Left lung (tissue), 4 donors: ENCODE measurements at regions not wholly inside any gene's neighbourhood (a gene's known extent, or its start where the extent isn't known, plus 50 kb on each side); places are given as distances from the start of the nearest gene placed in this dataset.

ENCODE experiments used
- ATAC-seq: fragments of 200-7000 bp; cut with Tn5 transposase; one replicate; pipeline ENCODE4 v1.9.1; 2020; ENCODE audit warnings: moderate library complexity
- DNase-seq, 4 donors: peaks; one replicate each; pipeline ENCODE4 v3.0.0-alpha.2; 2013 to 2020
- H3K27ac ChIP-seq, 2 donors: fragments of 200-600 bp; sonication (generic) in 1 of 2; one replicate each; pipeline versions ENCODE4 v1.5.0 to v1.8.0; 2020 to 2021
- H3K27me3 ChIP-seq, 2 donors: fragments of 200-600 bp; sonication (generic) in 1 of 2; one replicate each; pipeline versions ENCODE4 v1.5.0 to v1.8.0; 2020 to 2021
- H3K36me3 ChIP-seq, 2 donors: fragments of 200-600 bp; sonication (generic) in 1 of 2; one replicate each; pipeline versions ENCODE4 v1.5.0 to v1.8.0; 2020 to 2021
- H3K4me1 ChIP-seq, 2 donors: fragments of 200-600 bp; one replicate each; pipeline ENCODE4 v1.8.0; 2021
- H3K4me3 ChIP-seq, 2 donors: fragments of 200-600 bp; sonication (generic) in 1 of 2; one replicate each; pipeline versions ENCODE4 v1.5.0 to v1.8.0; 2020 to 2021; ENCODE audit warnings: mild to moderate bottlenecking in 1 of 2
- H3K9me3 ChIP-seq, 2 donors: fragments of 200-600 bp; sonication (generic) in 1 of 2; one replicate each; pipeline versions ENCODE4 v1.5.0 to v1.8.0; 2020 to 2021
- CTCF ChIP-seq, 2 donors: fragments of 200-600 bp; sonication (generic) in 1 of 2; IDR thresholded peaks; one replicate each; pipeline versions ENCODE4 v1.5.0 to v1.8.0; 2021; ENCODE audit warnings: antibody characterized with exemption in 2 of 2
- intact Hi-C, 2 donors: fragments of 100-400 bp; cut with DNase I; formaldehyde crosslinking; loops; one replicate each; pipeline versions ENCODE4 v1.11.2 to v1.14.2; 2022
- donor health status: DM: no; HTN: yes; CAD: no.
- donor health status: DM: no; HTN: no; CAD: no.

- no peak for ATAC-seq
- no peak for DNase-seq
- TF ChIP-seq CTCF (IDR thresholded peaks at IDR 0.05): no peak
- intact Hi-C loops: no loop called here
- Histone ChIP-seq H3K36me3 (no peaks in the 10 kb centered on the region), H3K27ac (no peak overlapping the region), H3K4me3 (no peak overlapping the region), H3K4me1 (no peaks in the 10 kb centered on the region), H3K27me3 (no peaks in the 10 kb centered on the region), H3K9me3 (no peaks in the 10 kb centered on the region)
These were observed 295.6 kb upstream of the F9 start for GRCh38 chrX:139234898-139235297.

- intact Hi-C loops: no loop called here
- H3K9me3 ChIP-seq: no peaks in the 10 kb centered on the region
These were observed 305.4 kb upstream of the F9 start for GRCh38 chrX:139224953-139225665.

GRCh38 chrX:139222511-139223200, 307.9 kb upstream of the F9 start:
- no peak overlapping the region for H3K27ac ChIP-seq
- H3K36me3 ChIP-seq: no peaks in the 10 kb centered on the region
- TF ChIP-seq CTCF (IDR thresholded peaks at IDR 0.05): no peak
- H3K4me1 ChIP-seq: no peaks in the 10 kb centered on the region
- DNase-seq (no peak), ATAC-seq (no peak)
- intact Hi-C loops: no loop called here
- no peak overlapping the region for H3K4me3 ChIP-seq
- H3K27me3 ChIP-seq: peaks cover 0 to 8% of the 10 kb centered on the region in 2 donors
- H3K9me3 ChIP-seq: no peaks in the 10 kb centered on the region

More at GRCh38 chrX:139224953-139225665, 305.4 kb upstream of the F9 start:
- H3K27ac ChIP-seq: no peak overlapping the region
- no peak overlapping the region for H3K4me3 ChIP-seq
- H3K4me1 ChIP-seq: no peaks in the 10 kb centered on the region
- TF ChIP-seq CTCF (IDR thresholded peaks at IDR 0.05): no peak
- H3K27me3 ChIP-seq: peaks cover 0 to 8% of the 10 kb centered on the region in 2 donors
- no peaks in the 10 kb centered on the region for H3K36me3 ChIP-seq
- ATAC-seq (no peak), DNase-seq (no peak)

DNA sequence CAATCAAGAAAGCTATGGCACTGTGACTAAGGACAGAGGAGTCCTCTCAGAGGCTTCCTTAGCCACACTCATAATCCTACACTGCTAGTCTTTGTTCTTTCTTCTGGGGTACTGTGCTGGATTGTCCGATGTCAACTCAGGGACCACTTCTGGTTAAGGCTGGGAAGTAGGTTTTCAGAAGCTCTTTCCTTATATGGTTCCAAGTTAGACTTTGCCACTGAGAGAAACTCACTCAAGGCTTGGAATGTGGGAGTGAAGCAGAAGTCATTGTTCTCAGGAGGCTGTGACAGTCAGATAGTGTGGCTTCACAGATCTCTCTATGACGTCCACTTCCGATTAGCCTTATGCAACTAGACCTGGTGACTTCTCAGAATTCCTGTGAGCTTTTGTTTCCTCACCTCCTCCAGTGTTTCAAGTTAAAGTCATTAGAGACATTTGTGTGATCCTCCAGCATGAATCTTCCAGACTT, 317.3 kb upstream of the F9 start:
- peaks cover 0 to 3% of the 10 kb centered on the region in 2 donors for H3K27me3 ChIP-seq
- intact Hi-C loops: no loop called here
- DNase-seq: no peak
- no peaks in the 10 kb centered on the region for H3K9me3 ChIP-seq
- no peaks in the 10 kb centered on the region for H3K4me1 ChIP-seq
- no peak for TF ChIP-seq CTCF (IDR thresholded peaks at IDR 0.05)
- H3K36me3 ChIP-seq: no peaks in the 10 kb centered on the region
- H3K27ac ChIP-seq: peak overlapping the region in 1 of 2 donors; percentile 60
- ATAC-seq: no peak
- H3K4me3 ChIP-seq: no peak overlapping the region

DNA sequence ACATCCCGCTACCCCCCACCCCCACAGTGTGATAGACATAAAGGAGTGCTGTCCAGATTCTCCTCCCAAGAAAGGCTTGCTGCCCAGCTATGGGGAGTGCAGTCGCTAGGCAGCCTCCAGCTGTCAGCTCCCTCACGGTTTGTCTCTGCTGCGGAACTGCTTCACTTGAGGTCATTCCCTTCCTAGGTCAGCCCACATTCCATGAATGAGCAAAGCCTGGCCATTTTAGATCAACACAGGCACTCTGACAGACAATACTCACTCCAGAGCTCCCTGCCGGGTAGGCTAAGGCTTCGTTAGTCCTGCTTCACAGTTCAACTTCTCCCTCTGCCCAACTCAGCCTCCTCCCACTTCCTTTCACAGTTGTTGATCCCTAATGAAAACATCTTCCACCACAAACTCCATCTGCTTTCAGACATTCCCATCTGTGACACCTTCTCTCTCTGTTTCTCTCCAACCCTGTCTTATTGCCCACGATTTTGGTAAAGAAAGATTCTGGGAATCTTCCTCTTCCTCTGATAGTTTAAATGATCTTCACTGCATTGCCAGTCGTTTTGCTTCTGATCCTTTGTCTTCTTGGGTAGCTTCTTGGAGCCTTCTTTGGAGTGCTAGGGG, 318.9 kb upstream of the F9 start:
- TF ChIP-seq CTCF (IDR thresholded peaks at IDR 0.05): no peak
- Histone ChIP-seq H3K36me3 (no peaks in the 10 kb centered on the region), H3K27me3 (peaks cover 3 to 11% of the 10 kb centered on the region in 2 donors), H3K4me1 (no peaks in the 10 kb centered on the region), H3K4me3 (no peak overlapping the region), H3K27ac (no peak overlapping the region), H3K9me3 (no peaks in the 10 kb centered on the region)
- intact Hi-C loops: no loop called here
- ATAC-seq: no peak
- no peak for DNase-seq
